ENCODE measurements at regions not wholly inside any gene's neighbourhood (a gene's known extent, or its start where the extent isn't known, plus 50 kb on each side); places are given as distances from the start of the nearest gene placed in this dataset.

- Histone ChIP-seq H3K27ac (no peak overlapping the region), H3K9me3 (no peaks in the 10 kb centered on the region), H3K4me3 (no peak overlapping the region), H3K27me3 (replicated peaks; ENCODE audit: insufficient read depth) (no peaks in the 10 kb centered on the region), H3K4me1 (replicated peaks) (no peaks in the 10 kb centered on the region), H3K36me3 (no peaks in the 10 kb centered on the region)
- peak in 3 of 4 experiments; percentile 56 to 67 (median 64) for TF ChIP-seq CTCF (IDR thresholded peaks at IDR 0.05)
- TF ChIP-seq POLR2A (IDR thresholded peaks at IDR 0.05), result no peak
- intact Hi-C loops (cut with DNase I), result loop anchor here (5.0 kb wide), 1 partner anchor 688 kb away; no protein-coding TSS in a partner anchor
- DNase-seq (ENCODE audit: low spot score), result peak; percentile 55
- WGBS, result 36% methylated on average over 12 of the region's 12 CpGs
These were observed 350.8 kb upstream of the STXBP6 start for GRCh38 chr14:25400607-25401206.

GRCh38 chr14:25396128-25396527 is 346.2 kb upstream of the STXBP6 start:
- DNase-seq (ENCODE audit: low spot score), result no peak
- intact Hi-C loops (cut with DNase I), result no loop called here
- Histone ChIP-seq H3K36me3 (no peaks in the 10 kb centered on the region), H3K27ac (no peak overlapping the region), H3K27me3 (replicated peaks; ENCODE audit: insufficient read depth) (no peaks in the 10 kb centered on the region), H3K4me3 (no peak overlapping the region), H3K9me3 (no peaks in the 10 kb centered on the region), H3K4me1 (replicated peaks) (no peaks in the 10 kb centered on the region)
- 88% methylated on average over 1 of the region's 1 CpG for WGBS
- no peak for TF ChIP-seq POLR2AphosphoS5 (IDR thresholded peaks at IDR 0.05)
- TF ChIP-seq CTCF (IDR thresholded peaks at IDR 0.05), result no peak
- TF ChIP-seq POLR2A (IDR thresholded peaks at IDR 0.05), result no peak

- Histone ChIP-seq H3K4me3 (no peak overlapping the region), H3K4me1 (replicated peaks) (no peaks in the 10 kb centered on the region), H3K27me3 (replicated peaks; ENCODE audit: insufficient read depth) (no peaks in the 10 kb centered on the region), H3K27ac (no peak overlapping the region), H3K9me3 (no peaks in the 10 kb centered on the region), H3K36me3 (no peaks in the 10 kb centered on the region)
- TF ChIP-seq POLR2AphosphoS5 (IDR thresholded peaks at IDR 0.05) (no peak), POLR2A (IDR thresholded peaks at IDR 0.05) (no peak), CTCF (IDR thresholded peaks at IDR 0.05) (no peak)
- DNase-seq (ENCODE audit: low spot score), result no peak
- 75% methylated on average over 3 of the region's 3 CpGs for WGBS
- intact Hi-C loops (cut with DNase I), result no loop called here
These were observed 344.9 kb upstream of the STXBP6 start for GRCh38 chr14:25394791-25395391.

GRCh38 chr14:25394356-25394755 is 344.4 kb upstream of the STXBP6 start:
- Histone ChIP-seq H3K36me3 (no peaks in the 10 kb centered on the region), H3K27ac (no peak overlapping the region), H3K4me1 (replicated peaks) (no peaks in the 10 kb centered on the region), H3K4me3 (no peak overlapping the region), H3K9me3 (no peaks in the 10 kb centered on the region), H3K27me3 (replicated peaks; ENCODE audit: insufficient read depth) (no peaks in the 10 kb centered on the region)
- TF ChIP-seq POLR2AphosphoS5 (IDR thresholded peaks at IDR 0.05), result no peak
- no peak for TF ChIP-seq CTCF (IDR thresholded peaks at IDR 0.05)
- TF ChIP-seq POLR2A (IDR thresholded peaks at IDR 0.05), result no peak
- no peak for DNase-seq (ENCODE audit: low spot score)
- intact Hi-C loops (cut with DNase I), result no loop called here

- intact Hi-C loops (cut with DNase I), result no loop called here
- H3K4me3 ChIP-seq, result no peak overlapping the region
These were observed 340.0 kb upstream of the STXBP6 start for GRCh38 chr14:25389948-25390347.

More at GRCh38 chr14:25389948-25390347, 340.0 kb upstream of the STXBP6 start:
- H3K4me1 ChIP-seq (replicated peaks), result no peaks in the 10 kb centered on the region
- H3K9me3 ChIP-seq, result no peaks in the 10 kb centered on the region
- H3K27me3 ChIP-seq (replicated peaks; ENCODE audit: insufficient read depth), result no peaks in the 10 kb centered on the region
- no peak for TF ChIP-seq CTCF (IDR thresholded peaks at IDR 0.05)
- no peak for TF ChIP-seq POLR2AphosphoS5 (IDR thresholded peaks at IDR 0.05)
- TF ChIP-seq POLR2A (IDR thresholded peaks at IDR 0.05), result no peak
- no peaks in the 10 kb centered on the region for H3K36me3 ChIP-seq
- no peak for DNase-seq (ENCODE audit: low spot score)
- 93% methylated on average over 2 of the region's 2 CpGs for WGBS
- no peak overlapping the region for H3K27ac ChIP-seq

Measured in prostate gland (tissue), 2 donors.